Hematopoietic multipotent progenitor cell treated with erythropoietin and hydrocortisone succinate and interleukin-3 and kit ligand, for 15 days (in vitro differentiated cells): ENCODE measurements at regions not wholly inside any gene's neighbourhood (a gene's known extent, or its start where the extent isn't known, plus 50 kb on each side); places are given as distances from the start of the nearest gene placed in this dataset.
"Not testable (repeated sequence)": the region's sequence is repeated elsewhere in the genome, so short reads cannot be mapped to it uniquely, and the experiment has no call there.

Experiments used
- DNase-seq: peaks from one replicate; pipeline ENCODE4 v3.0.0-alpha.2; 2015; ENCODE audit warnings: low spot score

GRCh38 chr7:32222251-32222900 is 152.2 kb upstream of the PDE1C start:
- DNase-seq: no peak

GRCh38 chr7:32221736-32222135 is 151.5 kb upstream of the PDE1C start:
- DNase-seq: no peak

GRCh38 chr7:32221056-32221455 is 150.8 kb upstream of the PDE1C start:
- no peak for DNase-seq

GRCh38 chr7:32219831-32220230 is 149.6 kb upstream of the PDE1C start:
- not testable (repeated sequence) for DNase-seq

- no peak for DNase-seq
Measured at GRCh38 chr7:32219416-32219815, 149.2 kb upstream of the PDE1C start.

GRCh38 chr7:32218741-32219288 is 148.6 kb upstream of the PDE1C start:
- no peak for DNase-seq

- no peak for DNase-seq
Measured at GRCh38 chr7:32218154-32218467, 147.9 kb upstream of the PDE1C start.

GRCh38 chr7:32217341-32218153 is 147.3 kb upstream of the PDE1C start:
- no peak for DNase-seq

- DNase-seq: no peak
Measured at GRCh38 chr7:32216759-32217158, 146.6 kb upstream of the PDE1C start.

GRCh38 chr7:32215697-32216096 is 145.5 kb upstream of the PDE1C start:
- DNase-seq: no peak

- no peak for DNase-seq
Measured at GRCh38 chr7:32214913-32215312, 144.7 kb upstream of the PDE1C start.

- no peak for DNase-seq
Measured at GRCh38 chr7:32212321-32212720, 142.1 kb upstream of the PDE1C start.

- no peak for DNase-seq
Measured at GRCh38 chr7:32206987-32207386, 136.8 kb upstream of the PDE1C start.

GRCh38 chr7:32206488-32206887 is 136.3 kb upstream of the PDE1C start:
- DNase-seq: no peak

GRCh38 chr7:32205298-32205824 is 135.2 kb upstream of the PDE1C start:
- not testable (repeated sequence) for DNase-seq

- no peak for DNase-seq
Measured at GRCh38 chr7:32204361-32205018, 134.3 kb upstream of the PDE1C start.

- DNase-seq: no peak
Measured at GRCh38 chr7:32200646-32201045, 130.4 kb upstream of the PDE1C start.

- DNase-seq: no peak
Measured at GRCh38 chr7:32194537-32194936, 124.3 kb upstream of the PDE1C start.

GRCh38 chr7:32191305-32191704 is 121.1 kb upstream of the PDE1C start:
- no peak for DNase-seq

- no peak for DNase-seq
Measured at GRCh38 chr7:32179567-32179966, 109.4 kb upstream of the PDE1C start.

GRCh38 chr7:32178677-32179366 is 108.6 kb upstream of the PDE1C start:
- no peak for DNase-seq

- DNase-seq: no peak
Measured at GRCh38 chr7:32177232-32177631, 107.0 kb upstream of the PDE1C start.
